ENCODE measurements at regions not wholly inside any gene's neighbourhood (a gene's known extent, or its start where the extent isn't known, plus 50 kb on each side); places are given as distances from the start of the nearest gene placed in this dataset.

- no peak overlapping the region for H3K4me3 ChIP-seq
- DNase-seq, result no peak
- no peaks in the 10 kb centered on the region for H3K4me1 ChIP-seq
- no peaks in the 10 kb centered on the region for H3K9me3 ChIP-seq
- no peaks in the 10 kb centered on the region for H3K36me3 ChIP-seq
- TF ChIP-seq CTCF (IDR thresholded peaks at IDR 0.05), result no peak
- no peaks in the 10 kb centered on the region for H3K27me3 ChIP-seq
- H3K27ac ChIP-seq, result no peak overlapping the region
- intact Hi-C loops (cut with DNase I; ENCODE audit: low total_unique reads), result no loop called here
Observed at GRCh38 chr4:123191728-123192127, 204.9 kb upstream of the SPRY1 start.

GRCh38 chr4:123193802-123194367 lies 202.7 kb upstream of the SPRY1 start:
- TF ChIP-seq CTCF (IDR thresholded peaks at IDR 0.05), result no peak
- no peak for DNase-seq
- Histone ChIP-seq H3K9me3 (no peaks in the 10 kb centered on the region), H3K4me1 (peaks cover 0 to 5% (median 0%) of the 10 kb centered on the region in 4 donors), H3K36me3 (no peaks in the 10 kb centered on the region), H3K27me3 (no peaks in the 10 kb centered on the region), H3K4me3 (no peak overlapping the region), H3K27ac (no peak overlapping the region)
- intact Hi-C loops (cut with DNase I; ENCODE audit: low total_unique reads), result no loop called here

- Histone ChIP-seq H3K9me3 (no peaks in the 10 kb centered on the region), H3K36me3 (no peaks in the 10 kb centered on the region), H3K4me1 (peaks cover 0 to 7% (median 3%) of the 10 kb centered on the region in 4 donors), H3K27ac (no peak overlapping the region), H3K27me3 (no peaks in the 10 kb centered on the region), H3K4me3 (no peak overlapping the region)
- DNase-seq, result no peak
- no peak for TF ChIP-seq CTCF (IDR thresholded peaks at IDR 0.05)
- intact Hi-C loops (cut with DNase I; ENCODE audit: low total_unique reads), result no loop called here
Observed at GRCh38 chr4:123198706-123199105, 197.9 kb upstream of the SPRY1 start.

- no peak for TF ChIP-seq CTCF (IDR thresholded peaks at IDR 0.05)
- peaks cover 0 to 7% (median 3%) of the 10 kb centered on the region in 4 donors for H3K4me1 ChIP-seq
- intact Hi-C loops (cut with DNase I; ENCODE audit: low total_unique reads), result no loop called here
- no peak overlapping the region for H3K27ac ChIP-seq
- no peaks in the 10 kb centered on the region for H3K36me3 ChIP-seq
- H3K4me3 ChIP-seq, result no peak overlapping the region
- DNase-seq, result no peak
- H3K9me3 ChIP-seq, result no peaks in the 10 kb centered on the region
- H3K27me3 ChIP-seq, result no peaks in the 10 kb centered on the region
Observed at GRCh38 chr4:123200051-123200940, 196.3 kb upstream of the SPRY1 start.

GRCh38 chr4:123204737-123205136 lies 191.9 kb upstream of the SPRY1 start:
- Histone ChIP-seq H3K27me3 (no peaks in the 10 kb centered on the region), H3K36me3 (no peaks in the 10 kb centered on the region), H3K27ac (no peak overlapping the region), H3K4me1 (peaks cover 0 to 7% (median 0%) of the 10 kb centered on the region in 4 donors), H3K9me3 (no peaks in the 10 kb centered on the region), H3K4me3 (no peak overlapping the region)
- no peak for TF ChIP-seq CTCF (IDR thresholded peaks at IDR 0.05)
- intact Hi-C loops (cut with DNase I; ENCODE audit: low total_unique reads), result no loop called here
- DNase-seq, result no peak
